NCI-H82 treated with DMSO at 0.1 percent for 48 hours (cell line): ENCODE measurements at regions not wholly inside any gene's neighbourhood (a gene's known extent, or its start where the extent isn't known, plus 50 kb on each side); places are given as distances from the start of the nearest gene placed in this dataset.

Experiments
- DNase-seq: peaks from one replicate; lab custom pipeline; 2025; ENCODE audit not compliant: unreplicated experiment; lab: John Stamatoyannopoulos, UW

- DNase-seq, result no peak
Measured at GRCh38 chr1:243944429-243945160, 94.6 kb upstream of the AKT3 start.

- DNase-seq, result no peak
Measured at GRCh38 chr1:243943671-243944428, 93.8 kb upstream of the AKT3 start.

- no peak for DNase-seq
Measured at GRCh38 chr1:243942196-243943150, 92.4 kb upstream of the AKT3 start.

DNA sequence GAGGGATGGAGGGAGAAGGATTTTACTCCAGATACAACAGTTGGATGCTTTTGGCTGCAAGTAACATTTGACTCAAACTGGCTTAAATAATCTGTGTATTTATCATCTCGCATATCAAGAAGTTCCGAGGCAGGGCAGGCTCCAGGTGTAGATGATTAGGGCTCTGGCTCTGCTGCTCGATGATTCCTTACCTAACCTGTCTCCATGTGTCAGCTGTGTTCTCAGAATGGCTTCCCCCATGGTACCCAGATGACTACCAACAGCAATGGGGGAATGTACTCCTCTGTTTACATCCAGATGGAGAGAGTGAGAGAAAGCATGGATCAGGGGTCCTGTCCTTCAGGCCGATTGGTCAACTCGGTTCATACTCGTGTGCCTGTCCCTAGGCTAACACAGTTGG, 90.4 kb upstream of the AKT3 start:
- no peak for DNase-seq

GRCh38 chr1:243939167-243939848, 89.3 kb upstream of the AKT3 start:
- no peak for DNase-seq

DNA sequence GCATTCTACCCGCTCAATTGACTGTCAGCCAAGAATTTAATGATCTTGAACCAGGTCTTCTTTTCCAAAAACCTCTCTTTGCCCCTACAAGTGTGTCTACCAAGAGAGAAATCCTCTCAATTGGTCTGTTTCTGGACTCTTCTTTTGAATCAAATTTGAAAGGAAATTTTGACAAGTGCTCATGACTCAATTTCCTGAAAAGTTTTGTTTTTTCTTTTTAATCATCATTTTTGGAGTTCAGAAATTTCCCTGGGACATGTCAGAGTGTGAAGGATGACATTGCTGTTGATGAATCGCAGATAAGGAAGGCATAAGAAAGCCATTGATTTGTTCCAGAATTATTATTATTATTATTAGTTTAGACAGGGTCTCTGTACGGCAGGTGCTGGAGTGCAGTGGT, 88.2 kb upstream of the AKT3 start:
- no peak for DNase-seq

- DNase-seq, result no peak
Measured at GRCh38 chr1:243933495-243933894, 83.5 kb upstream of the AKT3 start.

DNA sequence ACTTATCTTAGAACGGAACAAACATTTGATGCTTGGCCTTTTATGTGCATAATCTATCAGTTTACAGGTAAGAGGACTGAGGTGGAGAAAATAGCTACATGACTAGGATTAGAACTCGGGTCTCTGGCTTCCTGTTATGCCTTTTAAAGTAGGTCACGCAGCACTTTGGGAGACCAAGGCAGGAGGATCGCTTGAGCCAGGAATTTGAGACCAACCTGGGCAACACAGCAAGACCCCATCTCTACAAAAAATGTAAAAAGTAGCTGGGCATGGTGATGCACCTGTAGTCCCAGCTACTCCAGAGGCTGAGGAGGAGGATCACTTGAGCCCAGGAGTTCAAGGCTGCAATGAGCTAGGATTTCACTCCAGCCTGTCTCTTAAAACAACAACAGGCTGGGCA, 81.9 kb upstream of the AKT3 start:
- no peak for DNase-seq

DNA sequence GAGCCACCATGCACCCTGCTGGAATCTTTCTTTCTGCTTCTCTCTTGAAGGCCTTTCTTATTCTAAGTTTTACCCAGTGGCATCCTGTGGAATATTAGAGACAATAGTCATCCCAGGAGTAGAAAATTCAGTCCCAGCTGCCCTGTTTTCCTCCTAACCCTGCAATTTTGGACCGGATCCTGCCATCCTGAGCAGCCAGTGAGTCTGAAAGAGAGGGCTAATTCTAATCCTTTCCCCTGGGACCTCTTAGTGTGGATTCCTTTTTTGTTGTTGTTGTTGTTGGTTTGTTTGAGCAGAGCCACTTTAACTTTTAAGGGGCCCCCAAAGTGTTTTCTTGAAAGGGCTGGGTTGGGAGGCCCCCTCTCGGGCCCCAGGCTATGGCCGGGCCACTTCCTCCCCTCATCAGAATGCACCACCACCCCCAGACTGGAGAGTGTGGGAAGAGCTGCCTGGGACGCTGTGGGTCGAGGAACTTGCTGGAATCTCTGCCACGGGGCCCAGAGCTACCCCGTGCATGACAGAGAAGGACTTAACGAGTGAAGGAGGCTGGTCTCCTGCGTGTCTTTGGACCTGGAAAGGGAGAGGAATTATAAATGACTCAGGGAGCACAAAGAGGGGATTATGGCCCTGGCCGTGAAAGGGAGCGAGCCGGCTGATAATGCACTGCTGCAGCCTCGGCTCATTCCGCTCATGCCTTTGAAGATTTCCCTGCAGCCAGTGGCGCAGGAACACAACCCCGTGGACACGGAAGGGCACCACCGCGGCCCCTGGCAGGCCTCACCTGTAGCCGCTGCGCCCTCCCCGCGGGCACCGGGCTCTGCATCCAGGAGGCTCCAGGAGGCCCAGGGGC, 81.0 kb upstream of the AKT3 start:
- peak; percentile 44 for DNase-seq

DNA sequence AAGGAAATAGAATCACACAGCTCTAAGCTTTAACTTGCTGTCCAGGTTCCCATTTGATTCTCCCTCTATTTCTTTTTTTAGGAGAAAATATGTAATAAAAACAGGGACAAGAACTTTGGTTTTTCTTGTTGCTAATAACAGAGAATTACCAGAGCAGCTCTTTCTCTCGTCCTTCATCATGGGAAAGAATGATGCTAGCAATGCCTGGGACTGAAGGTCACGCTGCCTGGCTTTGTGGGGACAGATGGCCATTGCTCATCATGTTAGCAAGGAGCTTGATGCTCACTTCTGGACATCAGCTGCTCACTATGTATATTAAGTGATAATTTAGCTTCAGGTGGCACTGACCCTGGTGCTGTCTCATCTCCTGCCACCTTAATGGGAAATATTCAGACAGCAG, 77.3 kb upstream of the AKT3 start:
- no peak for DNase-seq

GRCh38 chr1:243926803-243927245, 76.8 kb upstream of the AKT3 start:
- no peak for DNase-seq

GRCh38 chr1:243926299-243926698, 76.3 kb upstream of the AKT3 start:
- peak; percentile 53 for DNase-seq

DNA sequence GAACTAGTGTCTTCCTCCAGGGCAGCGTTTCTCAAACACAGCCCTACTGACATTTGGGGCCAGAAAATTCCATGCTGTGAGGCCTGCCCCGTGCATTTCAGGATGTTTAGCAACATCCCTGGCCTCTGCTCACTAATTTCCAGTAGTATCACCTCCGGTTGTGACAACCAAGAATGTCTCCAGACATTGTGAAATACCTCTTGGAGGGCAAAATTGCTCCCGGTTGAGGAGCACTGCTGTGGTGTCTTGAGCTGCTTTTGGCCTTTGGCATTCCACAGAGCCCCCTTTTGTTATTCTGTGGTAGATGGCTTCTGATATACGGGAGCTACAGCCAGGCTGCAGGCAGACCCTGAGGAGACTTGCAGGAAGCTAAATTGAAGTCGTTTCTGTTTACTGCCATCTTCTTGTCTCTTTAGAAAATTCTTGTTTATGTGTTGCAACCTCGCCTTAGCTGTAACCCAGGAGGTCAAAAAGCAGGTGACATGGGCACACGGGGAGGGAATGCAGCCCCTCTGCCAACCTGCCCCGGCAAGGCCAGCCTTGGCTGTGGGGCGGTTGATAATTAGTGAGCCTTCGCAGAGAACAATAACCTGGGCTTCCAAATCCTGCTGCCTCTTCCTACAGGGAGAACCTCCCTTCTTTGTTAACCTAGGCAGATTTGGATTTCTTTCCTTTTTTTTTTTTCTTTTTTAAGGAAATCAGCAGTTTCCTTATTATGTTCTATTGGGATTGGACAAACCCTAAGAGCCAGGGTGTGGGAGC, 74.7 kb upstream of the AKT3 start:
- no peak for DNase-seq

GRCh38 chr1:243924188-243924587, 74.1 kb upstream of the AKT3 start:
- DNase-seq, result no peak

GRCh38 chr1:243923292-243924171, 73.5 kb upstream of the AKT3 start:
- DNase-seq, result no peak

- no peak for DNase-seq
Measured at GRCh38 chr1:243921111-243921510, 71.1 kb upstream of the AKT3 start.

DNA sequence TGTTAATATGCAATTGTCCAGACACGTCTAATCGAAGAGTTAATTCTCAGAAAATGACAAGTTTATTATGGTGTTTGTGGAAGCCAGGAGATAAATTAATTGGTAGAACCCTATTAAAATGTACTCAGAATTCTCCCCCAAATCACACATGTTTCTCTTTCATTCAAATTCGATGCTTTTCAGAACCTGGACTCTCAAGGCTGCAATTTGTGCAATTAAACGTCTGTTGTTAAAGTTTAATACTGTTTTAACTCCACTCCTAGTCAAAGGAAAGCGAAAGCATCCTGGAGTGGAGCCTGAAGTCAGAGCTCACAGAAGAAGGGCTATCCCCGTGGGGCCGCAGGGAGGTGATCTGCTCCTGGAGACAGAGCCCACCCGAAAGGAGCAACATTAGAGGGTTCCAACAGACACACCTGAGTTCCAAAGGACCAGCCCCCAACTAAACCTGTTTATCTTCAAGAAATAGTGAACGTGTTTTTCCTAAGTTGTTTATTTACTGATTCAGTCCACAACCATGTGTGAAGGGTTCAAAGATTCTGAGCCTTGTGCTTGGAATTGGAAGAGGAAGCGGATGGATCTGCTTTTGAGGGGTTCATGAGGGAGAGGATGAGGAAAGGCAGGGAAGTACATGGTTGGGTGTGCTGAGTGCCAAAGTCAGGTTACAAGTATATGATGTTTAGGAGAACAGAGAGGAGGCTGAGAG, 68.0 kb upstream of the AKT3 start:
- no peak for DNase-seq
